Neural crest cell (in vitro differentiated cells): ENCODE measurements at regions not wholly inside any gene's neighbourhood (a gene's known extent, or its start where the extent isn't known, plus 50 kb on each side); places are given as distances from the start of the nearest gene placed in this dataset.

Experiments
- DNase-seq: peaks from one replicate; pipeline ENCODE4 v3.0.0; 2021; ENCODE audit warnings: low read depth, mixed read lengths, low spot score
- H3K27ac Mint-ChIP-seq: one replicate; pipeline ENCODE4 v1.8.0; 2021; ENCODE audit warnings: mild to moderate bottlenecking, mixed read lengths; ENCODE audit not compliant: unreplicated experiment
- H3K27me3 Mint-ChIP-seq: 2 replicates; pipeline ENCODE4 v1.8.0; 2021; ENCODE audit warnings: low read depth, mild to moderate bottlenecking, mixed read lengths
- H3K36me3 Mint-ChIP-seq: 2 replicates; pipeline ENCODE4 v1.8.0; 2021; ENCODE audit warnings: low read depth, mild to moderate bottlenecking, mixed read lengths
- H3K4me1 Mint-ChIP-seq: 2 replicates; pipeline ENCODE4 v1.8.0; 2021; ENCODE audit warnings: mixed read lengths
- H3K4me3 Mint-ChIP-seq: one replicate; pipeline ENCODE4 v1.8.0; 2021; ENCODE audit warnings: mild to moderate bottlenecking, mixed read lengths
- H3K9me3 Mint-ChIP-seq: 2 replicates; pipeline ENCODE4 v1.8.0; 2021; ENCODE audit warnings: mixed read lengths
- TF ChIP-seq, protein P1 (sequence below): fragments of 200-600 bp; sonication (generic); conservative IDR thresholded peaks from 2 replicates; pipeline ENCODE4 v1.5.0; 2021; ENCODE audit warnings: antibody characterized with exemption, mild to moderate bottlenecking

DNA sequence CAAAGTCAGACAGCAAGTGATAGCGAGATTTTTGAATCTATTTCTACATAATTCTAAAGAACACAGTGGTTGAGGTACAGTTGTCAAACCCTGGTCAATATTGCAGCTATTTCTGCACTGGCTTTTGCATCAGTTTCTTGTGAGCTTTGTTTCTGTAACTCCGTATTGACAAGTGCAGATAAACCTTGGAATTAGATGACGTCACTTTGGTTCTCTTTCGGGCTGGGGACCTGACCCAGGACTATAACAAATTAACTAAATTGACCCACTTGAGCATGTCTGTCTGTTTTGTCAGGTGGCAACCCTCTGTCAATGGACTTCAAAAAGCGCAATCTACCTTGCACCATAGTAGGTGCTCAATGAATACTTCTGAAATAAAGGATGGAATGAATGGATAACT is 418.4 kb upstream of the SGCD start:
- H3K4me1 Mint-ChIP-seq = no peaks in the 10 kb centered on the region
- no peaks in the 10 kb centered on the region for H3K9me3 Mint-ChIP-seq
- no peak overlapping the region for H3K4me3 Mint-ChIP-seq
- no peak overlapping the region for H3K27ac Mint-ChIP-seq
- no peak for DNase-seq
- H3K36me3 Mint-ChIP-seq = no peaks in the 10 kb centered on the region
- TF ChIP-seq, protein P1, sequence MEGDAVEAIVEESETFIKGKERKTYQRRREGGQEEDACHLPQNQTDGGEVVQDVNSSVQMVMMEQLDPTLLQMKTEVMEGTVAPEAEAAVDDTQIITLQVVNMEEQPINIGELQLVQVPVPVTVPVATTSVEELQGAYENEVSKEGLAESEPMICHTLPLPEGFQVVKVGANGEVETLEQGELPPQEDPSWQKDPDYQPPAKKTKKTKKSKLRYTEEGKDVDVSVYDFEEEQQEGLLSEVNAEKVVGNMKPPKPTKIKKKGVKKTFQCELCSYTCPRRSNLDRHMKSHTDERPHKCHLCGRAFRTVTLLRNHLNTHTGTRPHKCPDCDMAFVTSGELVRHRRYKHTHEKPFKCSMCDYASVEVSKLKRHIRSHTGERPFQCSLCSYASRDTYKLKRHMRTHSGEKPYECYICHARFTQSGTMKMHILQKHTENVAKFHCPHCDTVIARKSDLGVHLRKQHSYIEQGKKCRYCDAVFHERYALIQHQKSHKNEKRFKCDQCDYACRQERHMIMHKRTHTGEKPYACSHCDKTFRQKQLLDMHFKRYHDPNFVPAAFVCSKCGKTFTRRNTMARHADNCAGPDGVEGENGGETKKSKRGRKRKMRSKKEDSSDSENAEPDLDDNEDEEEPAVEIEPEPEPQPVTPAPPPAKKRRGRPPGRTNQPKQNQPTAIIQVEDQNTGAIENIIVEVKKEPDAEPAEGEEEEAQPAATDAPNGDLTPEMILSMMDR = no peak
- peaks cover 36% of the 10 kb centered on the region for H3K27me3 Mint-ChIP-seq

GRCh38 chr5:155912291-155912690 is 414.7 kb upstream of the SGCD start:
- H3K27ac Mint-ChIP-seq = no peak overlapping the region
- H3K4me1 Mint-ChIP-seq = no peaks in the 10 kb centered on the region
- no peaks in the 10 kb centered on the region for H3K36me3 Mint-ChIP-seq
- no peaks in the 10 kb centered on the region for H3K9me3 Mint-ChIP-seq
- TF ChIP-seq, protein P1 = no peak
- H3K27me3 Mint-ChIP-seq = peaks cover 34% of the 10 kb centered on the region
- DNase-seq = no peak
- no peak overlapping the region for H3K4me3 Mint-ChIP-seq

- no peaks in the 10 kb centered on the region for H3K9me3 Mint-ChIP-seq
- no peak overlapping the region for H3K27ac Mint-ChIP-seq
- no peaks in the 10 kb centered on the region for H3K36me3 Mint-ChIP-seq
- peaks cover 25% of the 10 kb centered on the region for H3K27me3 Mint-ChIP-seq
- no peak overlapping the region for H3K4me3 Mint-ChIP-seq
- TF ChIP-seq, protein P1 = no peak
- DNase-seq = no peak
- H3K4me1 Mint-ChIP-seq = no peaks in the 10 kb centered on the region
Measured at GRCh38 chr5:155914766-155915165, 412.2 kb upstream of the SGCD start.

DNA sequence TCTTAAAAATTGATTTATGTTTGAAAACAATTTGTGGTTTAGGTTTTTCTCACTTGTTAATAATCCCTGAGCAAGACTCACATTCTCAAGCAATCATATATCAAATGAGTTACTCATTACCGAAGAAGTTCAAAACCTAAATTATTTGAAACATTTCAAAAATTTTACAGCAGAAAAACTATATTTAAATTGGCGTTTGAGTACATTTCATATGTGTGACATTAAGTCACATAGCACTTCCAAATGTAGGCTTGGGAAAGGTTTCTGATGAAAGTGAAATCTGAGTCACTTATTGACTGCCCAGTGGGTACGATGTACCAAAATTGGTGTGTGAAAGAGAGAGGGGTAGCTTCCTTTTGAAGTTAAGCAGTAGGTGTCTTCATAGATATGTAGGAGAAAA is 411.4 kb upstream of the SGCD start:
- TF ChIP-seq, protein P1 = no peak
- DNase-seq = no peak
- H3K9me3 Mint-ChIP-seq = no peaks in the 10 kb centered on the region
- no peak overlapping the region for H3K4me3 Mint-ChIP-seq
- H3K27me3 Mint-ChIP-seq = peaks cover 21% of the 10 kb centered on the region
- H3K27ac Mint-ChIP-seq = no peak overlapping the region
- H3K36me3 Mint-ChIP-seq = no peaks in the 10 kb centered on the region
- no peaks in the 10 kb centered on the region for H3K4me1 Mint-ChIP-seq

- no peaks in the 10 kb centered on the region for H3K4me1 Mint-ChIP-seq
- DNase-seq = no peak
- H3K36me3 Mint-ChIP-seq = no peaks in the 10 kb centered on the region
- H3K27ac Mint-ChIP-seq = no peak overlapping the region
- H3K4me3 Mint-ChIP-seq = no peak overlapping the region
- peaks cover 15% of the 10 kb centered on the region for H3K27me3 Mint-ChIP-seq
- no peaks in the 10 kb centered on the region for H3K9me3 Mint-ChIP-seq
- TF ChIP-seq, protein P1 = no peak
Measured at GRCh38 chr5:155919126-155919525, 407.8 kb upstream of the SGCD start.

DNA sequence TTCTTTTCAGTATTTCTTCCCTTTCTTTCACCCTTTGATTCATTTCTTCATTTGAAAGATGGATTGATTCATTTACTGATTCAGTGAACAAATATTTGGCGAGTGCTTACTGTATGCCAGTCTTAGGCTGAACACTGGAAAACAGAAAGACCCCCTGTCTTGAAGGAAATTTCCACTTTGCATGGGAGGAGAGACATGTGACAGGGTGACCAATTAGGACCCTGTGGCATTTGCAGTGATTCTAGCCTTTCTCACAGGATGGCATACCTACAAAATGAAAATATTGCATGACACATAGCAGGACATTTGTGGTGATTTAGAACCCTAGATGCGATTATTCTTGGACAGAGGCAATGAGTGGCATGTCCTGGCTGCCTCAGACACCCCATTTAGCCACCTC is 407.2 kb upstream of the SGCD start:
- Mint-ChIP-seq H3K36me3 (no peaks in the 10 kb centered on the region), H3K9me3 (no peaks in the 10 kb centered on the region), H3K27me3 (peaks cover 15% of the 10 kb centered on the region), H3K4me3 (no peak overlapping the region), H3K4me1 (no peaks in the 10 kb centered on the region), H3K27ac (no peak overlapping the region)
- TF ChIP-seq, protein P1 = no peak
- no peak for DNase-seq
